IPS-18c (cell line): ENCODE measurements at regions not wholly inside any gene's neighbourhood (a gene's known extent, or its start where the extent isn't known, plus 50 kb on each side); places are given as distances from the start of the nearest gene placed in this dataset.
A peak's percentile ranks its signal among the peaks of the same experiment; 100 is the strongest.
"Not testable (repeated sequence)": the region's sequence is repeated elsewhere in the genome, so short reads cannot be mapped to it uniquely, and the experiment has no call there.

Experiments used
- H3K4me3 ChIP-seq: 2 replicates; pipeline ENCODE4 v1.7.0; 2013; ENCODE audit warnings: low read depth, mild to moderate bottlenecking, low read length, moderate library complexity; ENCODE audit not compliant: insufficient read depth
- H3K9me3 ChIP-seq: one replicate; pipeline ENCODE4 v1.6.1; 2013; ENCODE audit warnings: mild to moderate bottlenecking, low read length, moderate library complexity; ENCODE audit not compliant: control insufficient read depth, insufficient read depth

DNA sequence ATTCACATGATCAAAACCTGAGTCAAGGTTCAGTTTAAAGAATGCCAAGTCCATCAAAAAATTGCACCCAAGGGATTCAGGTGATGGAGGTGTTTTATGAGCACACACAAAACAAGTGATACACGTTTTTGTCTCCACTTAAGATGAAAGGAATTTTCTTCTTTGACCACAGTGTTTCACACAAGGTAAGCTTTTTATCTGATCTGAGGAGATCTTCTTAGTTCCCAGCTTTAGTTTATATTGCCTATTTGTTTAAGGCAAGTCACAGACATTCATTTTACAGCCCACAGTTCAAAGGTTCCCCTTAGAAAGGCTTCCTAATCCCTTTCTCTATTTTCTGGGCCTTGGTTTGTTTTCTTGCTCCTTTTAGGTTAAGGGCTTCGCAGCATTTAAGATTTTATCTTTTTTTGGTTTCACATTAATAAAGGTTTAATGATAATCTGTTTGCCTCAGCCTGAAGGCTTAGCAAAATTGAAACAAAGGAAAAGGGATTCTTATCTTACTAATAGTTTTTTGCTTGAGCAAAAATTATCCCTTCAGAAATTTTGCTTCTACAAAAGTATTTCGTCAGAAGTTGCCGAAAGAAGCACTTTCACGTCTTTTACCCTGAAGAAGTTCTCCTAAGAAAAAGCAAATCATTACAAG is 420.5 kb upstream of the NAALADL2 start:
- Histone ChIP-seq H3K9me3 (no peaks in the 10 kb centered on the region), H3K4me3 (no peak overlapping the region)

GRCh38 chr3:174439331-174440252 is 419.5 kb upstream of the NAALADL2 start:
- Histone ChIP-seq H3K9me3 (no peaks in the 10 kb centered on the region), H3K4me3 (peak overlapping the region; percentile 76; the same call in 1 of the 2 replicates)

- Histone ChIP-seq H3K4me3 (peak overlapping the region; percentile 76), H3K9me3 (no peaks in the 10 kb centered on the region)
Measured at GRCh38 chr3:174440253-174440701, 418.9 kb upstream of the NAALADL2 start.

DNA sequence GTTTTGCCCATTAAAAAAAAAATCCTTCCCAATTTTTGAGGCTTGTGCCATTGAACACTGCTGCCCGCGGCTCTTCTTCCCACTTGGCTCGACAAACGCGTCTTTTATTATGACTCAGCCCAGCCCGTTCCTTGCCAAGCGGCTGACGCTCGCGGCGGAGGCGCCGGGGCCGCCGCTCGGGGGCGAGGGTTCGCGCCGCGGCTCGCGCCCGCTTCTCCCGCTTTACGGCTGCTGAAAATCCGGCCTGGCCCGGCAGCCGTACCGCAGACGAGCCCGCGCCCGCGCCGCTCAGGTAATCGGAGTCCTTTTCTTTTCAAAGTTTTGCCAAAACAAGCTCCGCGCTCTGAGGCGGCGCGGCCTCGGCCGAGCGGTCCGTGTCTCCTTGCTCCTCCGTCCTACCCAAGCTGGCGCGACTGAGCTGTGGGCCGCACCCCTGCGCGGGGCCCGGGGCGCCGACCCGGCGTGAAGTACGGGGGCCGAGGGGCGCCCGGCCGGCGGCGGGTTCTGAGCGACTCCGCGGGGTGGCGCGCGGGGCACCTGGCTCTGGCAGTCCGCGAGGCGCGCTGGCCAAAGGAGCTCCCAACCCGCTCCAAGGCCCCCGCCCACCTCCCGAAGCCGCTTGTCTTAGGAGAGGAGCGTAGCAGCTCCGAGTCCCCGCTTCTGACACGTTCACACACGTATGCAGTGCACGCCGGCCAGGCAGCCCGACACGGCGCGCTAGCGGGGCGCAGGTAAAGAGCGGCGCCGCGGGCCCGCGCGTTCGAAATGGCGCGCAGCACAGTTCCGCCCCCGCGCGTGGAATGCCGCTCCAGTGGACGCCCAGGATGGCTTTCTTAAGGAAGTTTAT is 418.2 kb upstream of the NAALADL2 start:
- Histone ChIP-seq H3K4me3 (peak overlapping the region; percentile 76), H3K9me3 (no peaks in the 10 kb centered on the region)

DNA sequence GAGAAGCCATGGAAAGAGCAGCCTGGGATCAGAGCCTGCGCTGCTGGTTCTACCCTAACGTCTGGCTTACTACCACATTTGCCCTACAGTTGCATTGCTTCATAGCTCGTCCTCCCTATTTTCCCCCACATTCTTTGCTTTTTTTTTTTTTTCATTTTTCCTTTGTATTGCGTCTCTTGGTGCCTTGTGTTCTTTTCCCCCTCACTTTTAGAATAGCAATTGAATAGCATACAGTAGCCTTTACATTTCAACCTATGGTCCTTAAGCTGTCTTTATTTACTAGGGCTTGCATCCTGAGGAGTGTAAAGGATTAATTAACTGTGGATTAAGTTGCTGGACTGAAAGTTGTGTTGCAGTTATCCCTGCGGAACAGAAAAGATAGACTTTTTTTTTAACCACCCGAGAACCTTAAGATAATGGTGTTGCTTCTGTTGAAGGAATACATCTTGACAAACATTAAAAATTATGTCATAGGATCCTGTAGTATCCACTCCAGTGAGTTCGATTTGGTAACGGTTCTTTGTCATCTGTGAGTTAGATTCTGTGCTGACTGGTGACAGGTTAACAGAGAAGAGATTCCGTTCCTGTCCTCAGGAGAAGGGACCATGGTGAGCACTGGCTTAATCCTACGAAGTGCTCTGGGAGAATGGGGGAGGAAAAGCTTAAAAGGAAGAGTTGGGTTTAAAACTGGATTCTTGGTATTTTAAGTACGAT is 417.4 kb upstream of the NAALADL2 start:
- Histone ChIP-seq H3K4me3 (peak overlapping the region; percentile 76), H3K9me3 (no peaks in the 10 kb centered on the region)

DNA sequence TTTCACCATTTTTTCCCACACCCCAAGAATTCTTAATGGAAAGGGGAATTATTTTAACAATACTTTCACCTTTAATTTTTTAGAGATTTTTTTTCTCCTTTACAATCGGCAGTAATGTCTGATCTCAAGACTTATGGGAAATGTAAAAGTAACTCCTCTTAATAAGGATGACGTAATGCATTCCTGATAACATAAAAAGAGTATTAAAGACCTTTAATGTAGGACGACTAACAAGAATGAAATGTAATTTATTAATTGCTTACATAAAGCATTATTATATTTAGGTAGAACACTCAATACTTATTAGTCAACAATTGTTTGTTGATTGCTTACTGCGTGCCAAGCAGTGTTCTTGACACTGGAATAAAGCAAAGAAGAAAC is 416.8 kb upstream of the NAALADL2 start:
- no peaks in the 10 kb centered on the region for H3K9me3 ChIP-seq
- peak overlapping the region; percentile 76; the same call in 1 of the 2 replicates for H3K4me3 ChIP-seq

GRCh38 chr3:174444391-174444790 is 414.7 kb upstream of the NAALADL2 start:
- Histone ChIP-seq H3K9me3 (no peaks in the 10 kb centered on the region), H3K4me3 (no peak overlapping the region)

- no peaks in the 10 kb centered on the region for H3K9me3 ChIP-seq
Measured at GRCh38 chr3:174457758-174458157, 401.4 kb upstream of the NAALADL2 start.

DNA sequence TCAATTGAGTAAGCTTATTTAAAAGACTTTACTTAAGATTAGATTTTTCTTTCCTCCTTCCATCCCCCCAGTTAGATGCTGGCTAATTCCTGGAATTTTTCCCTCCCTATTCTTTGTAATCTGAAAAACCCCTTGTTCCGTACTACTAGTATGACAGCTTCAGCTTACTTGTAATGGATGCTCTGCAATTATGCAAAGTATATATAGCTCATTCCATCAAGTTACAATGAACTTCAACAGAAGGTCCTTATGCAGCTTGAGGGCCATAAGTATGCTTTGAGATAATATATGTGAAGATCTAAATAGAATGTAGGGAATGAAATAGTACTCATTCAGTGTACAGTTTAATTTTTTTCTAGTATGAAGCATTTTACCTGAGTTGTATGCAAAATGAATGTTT is 398.3 kb upstream of the NAALADL2 start:
- H3K4me3 ChIP-seq: no peak overlapping the region
- no peaks in the 10 kb centered on the region for H3K9me3 ChIP-seq

More at GRCh38 chr3:174457758-174458157, 401.4 kb upstream of the NAALADL2 start:
- H3K4me3 ChIP-seq: no peak overlapping the region

- no peak overlapping the region for H3K4me3 ChIP-seq
- no peaks in the 10 kb centered on the region for H3K9me3 ChIP-seq
Measured at GRCh38 chr3:174462916-174463315, 396.2 kb upstream of the NAALADL2 start.

GRCh38 chr3:174465177-174465576 is 394.0 kb upstream of the NAALADL2 start:
- H3K4me3 ChIP-seq: no peak overlapping the region
- H3K9me3 ChIP-seq: no peaks in the 10 kb centered on the region

- no peak overlapping the region for H3K4me3 ChIP-seq
- H3K9me3 ChIP-seq: no peaks in the 10 kb centered on the region
Measured at GRCh38 chr3:174466471-174467054, 392.6 kb upstream of the NAALADL2 start.

DNA sequence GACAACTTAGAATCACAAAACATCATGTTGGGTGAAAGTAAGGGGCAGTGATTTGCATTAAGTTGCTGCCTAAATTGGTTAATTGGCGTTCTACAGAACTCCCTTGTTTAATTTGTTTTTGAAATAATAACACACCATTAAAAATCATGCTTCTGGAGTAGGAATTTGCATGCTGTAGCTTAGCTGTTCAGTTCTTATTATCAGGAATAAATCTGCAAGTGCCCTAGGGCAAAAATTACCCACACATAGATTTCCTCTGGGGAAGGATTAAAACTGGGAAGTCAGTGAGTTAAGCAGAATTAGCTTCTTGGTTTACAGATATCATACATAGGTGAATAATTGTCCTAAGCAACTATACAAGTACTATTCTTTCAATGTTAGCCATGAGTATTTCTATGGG is 381.6 kb upstream of the NAALADL2 start:
- no peak overlapping the region for H3K4me3 ChIP-seq
- no peaks in the 10 kb centered on the region for H3K9me3 ChIP-seq

DNA sequence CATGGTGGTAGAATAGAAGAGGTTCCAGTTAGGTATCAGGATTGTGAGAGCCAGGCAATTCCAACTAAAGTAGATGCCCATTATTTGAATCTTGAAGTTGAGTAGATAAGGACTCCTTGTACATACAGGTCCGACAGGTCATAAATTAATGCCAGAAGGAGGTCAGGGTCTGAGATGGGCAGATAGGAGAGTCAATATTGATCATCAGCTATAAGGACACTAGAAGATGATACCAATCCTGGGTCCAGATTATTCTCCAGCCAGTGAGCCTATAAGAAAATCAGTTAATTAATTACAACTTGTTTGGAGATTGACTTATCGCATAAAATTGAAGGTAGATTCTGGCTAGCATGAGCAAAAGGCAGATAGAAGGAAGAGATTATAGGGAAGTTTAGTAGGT is 378.4 kb upstream of the NAALADL2 start:
- no peaks in the 10 kb centered on the region for H3K9me3 ChIP-seq
- no peak overlapping the region for H3K4me3 ChIP-seq

DNA sequence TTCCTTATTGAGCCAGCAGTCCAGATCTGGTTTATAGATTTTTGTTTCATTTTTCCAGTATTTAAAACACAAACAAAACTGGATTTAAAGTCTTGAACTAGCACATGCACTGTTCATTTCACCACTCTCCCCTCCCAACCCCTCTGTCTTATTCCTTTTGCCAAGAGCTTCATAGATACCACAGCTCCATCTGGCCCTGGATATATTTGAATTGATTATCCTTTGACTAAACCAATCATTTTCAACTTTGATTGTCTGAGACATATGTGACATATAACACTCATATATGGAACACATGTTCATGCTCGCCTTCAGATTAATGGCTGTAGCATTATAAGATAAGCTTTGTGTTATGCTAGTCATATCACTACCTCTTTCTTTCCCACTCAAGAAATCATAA is 376.6 kb upstream of the NAALADL2 start:
- H3K4me3 ChIP-seq: no peak overlapping the region
- H3K9me3 ChIP-seq: no peaks in the 10 kb centered on the region

- no peak overlapping the region for H3K4me3 ChIP-seq
Measured at GRCh38 chr3:174483254-174483653, 375.9 kb upstream of the NAALADL2 start.

GRCh38 chr3:174483856-174484255 is 375.3 kb upstream of the NAALADL2 start:
- H3K4me3 ChIP-seq, H3K9me3 ChIP-seq: not testable (repeated sequence)

More at GRCh38 chr3:174483254-174483653, 375.9 kb upstream of the NAALADL2 start:
- no peaks in the 10 kb centered on the region for H3K9me3 ChIP-seq
